Glomerular visceral epithelial cell (primary cell): ENCODE measurements at regions not wholly inside any gene's neighbourhood (a gene's known extent, or its start where the extent isn't known, plus 50 kb on each side); places are given as distances from the start of the nearest gene placed in this dataset.
A peak's percentile ranks its signal among the peaks of the same experiment; 100 is the strongest.

Experiments
- DNase-seq: peaks from one replicate; pipeline ENCODE4 v3.0.0-alpha.2; 2016; ENCODE audit errors: extremely low spot score

DNA sequence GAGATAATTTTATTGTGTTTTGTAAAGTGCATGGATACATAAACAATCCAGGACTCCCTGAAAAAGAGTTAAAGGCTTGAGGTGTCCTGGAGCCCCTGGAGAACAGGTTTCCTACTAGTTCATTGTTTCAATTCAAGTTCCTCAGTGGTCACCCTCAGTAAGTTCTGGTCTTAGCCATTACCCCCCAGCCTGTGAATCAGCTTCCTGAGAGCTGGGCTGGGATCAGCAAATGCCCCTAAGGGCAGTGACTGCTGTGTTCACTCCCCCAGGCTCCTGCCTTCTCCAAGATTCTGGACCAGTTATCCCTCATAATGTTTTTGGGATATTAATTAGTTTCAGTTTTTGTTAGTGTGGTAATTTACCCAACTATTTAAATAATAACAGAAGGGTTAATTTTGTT, 151.6 kb upstream of the PRSS58 start:
- DNase-seq: no peak

DNA sequence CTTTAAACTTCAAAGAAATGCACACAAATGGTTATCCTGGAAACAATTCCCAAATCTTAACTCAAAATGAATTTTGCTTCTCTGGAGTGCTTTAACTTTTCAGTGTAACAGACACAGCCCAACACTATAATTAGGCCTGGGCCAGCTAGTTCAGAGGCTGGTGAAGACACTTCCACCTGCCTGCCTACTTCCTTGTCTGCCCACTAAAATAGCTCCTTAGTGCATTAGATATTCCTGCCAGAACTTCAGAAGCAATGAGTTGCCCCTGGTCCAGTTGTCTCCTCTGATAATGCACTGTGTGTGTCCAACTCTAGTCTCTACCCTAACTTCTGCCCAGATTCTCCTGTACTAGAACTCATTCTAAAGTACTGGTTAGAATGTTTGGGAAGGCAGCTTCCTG, 150.9 kb upstream of the PRSS58 start:
- DNase-seq: no peak

DNA sequence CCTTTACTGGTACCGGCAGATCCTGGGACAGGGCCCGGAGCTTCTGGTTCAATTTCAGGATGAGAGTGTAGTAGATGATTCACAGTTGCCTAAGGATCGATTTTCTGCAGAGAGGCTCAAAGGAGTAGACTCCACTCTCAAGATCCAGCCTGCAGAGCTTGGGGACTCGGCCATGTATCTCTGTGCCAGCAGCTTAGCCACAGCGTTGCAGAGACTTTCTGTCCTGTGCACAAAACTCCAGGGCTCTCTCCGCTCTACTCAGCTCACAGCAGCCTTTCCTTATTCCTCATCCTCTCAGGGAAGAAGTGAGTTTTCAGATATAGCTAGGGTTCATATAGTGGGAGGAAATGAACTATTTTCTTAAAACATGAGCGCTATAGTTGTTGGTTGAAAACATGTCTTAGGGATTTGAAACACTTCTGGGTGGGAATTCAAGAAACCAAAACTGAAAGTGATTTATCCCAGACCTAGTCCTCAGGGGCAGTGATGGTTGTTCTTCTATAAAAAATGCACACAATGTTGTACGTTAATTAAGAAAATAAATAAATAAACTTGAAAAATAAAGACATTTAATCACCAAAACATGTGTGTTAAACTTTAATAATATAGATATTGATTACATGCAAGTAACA, 150.2 kb upstream of the PRSS58 start:
- no peak for DNase-seq

DNA sequence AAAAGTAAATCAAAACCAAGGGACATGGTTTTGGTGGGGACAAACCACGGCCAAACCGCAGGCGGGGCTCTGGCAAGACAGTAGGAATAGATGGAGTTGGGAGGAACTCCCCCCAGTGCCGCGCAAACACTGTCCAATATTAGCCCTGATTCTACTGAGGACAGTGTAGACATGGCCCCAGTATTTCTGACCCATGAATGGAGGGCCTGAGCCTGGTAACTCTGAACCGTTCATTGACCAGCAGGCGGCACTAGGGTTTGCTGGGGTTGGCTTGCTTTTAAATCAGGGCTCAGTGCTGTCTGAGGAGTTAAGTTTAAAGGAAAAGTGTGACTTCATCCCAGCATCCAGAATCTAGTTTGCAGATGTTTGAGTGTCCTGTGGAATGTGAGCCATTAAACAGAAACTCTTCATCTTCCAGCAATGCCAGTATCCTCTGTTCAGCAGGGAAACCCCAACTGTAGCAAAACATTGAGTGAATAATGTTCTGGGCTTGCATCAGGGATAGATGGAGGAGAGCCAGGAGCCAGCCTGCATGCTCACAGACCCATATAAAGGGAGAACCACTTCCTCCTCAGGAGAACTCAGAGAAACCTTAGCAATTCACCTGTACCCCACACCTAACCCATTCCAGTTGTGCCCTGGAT, 147.4 kb upstream of the PRSS58 start:
- DNase-seq: no peak

DNA sequence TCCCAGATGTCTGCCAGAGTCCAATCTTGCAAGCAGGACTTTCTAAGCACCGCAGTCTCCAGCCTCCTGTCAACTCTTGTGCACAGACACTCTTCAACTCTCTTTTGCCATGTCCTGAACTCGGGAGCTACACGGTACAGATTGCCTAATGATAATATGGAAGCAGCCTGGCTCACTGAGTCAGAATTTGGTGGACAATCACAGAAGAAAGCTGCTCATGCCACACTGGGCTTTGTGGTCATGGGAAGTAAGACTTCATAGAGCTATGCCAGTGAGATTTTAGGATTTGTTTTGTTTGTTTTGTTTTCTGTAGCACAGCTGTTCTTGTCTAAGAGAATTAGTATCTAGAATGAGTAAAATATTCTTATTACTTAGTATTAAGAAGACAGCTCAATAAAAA, 144.1 kb upstream of the PRSS58 start:
- no peak for DNase-seq

DNA sequence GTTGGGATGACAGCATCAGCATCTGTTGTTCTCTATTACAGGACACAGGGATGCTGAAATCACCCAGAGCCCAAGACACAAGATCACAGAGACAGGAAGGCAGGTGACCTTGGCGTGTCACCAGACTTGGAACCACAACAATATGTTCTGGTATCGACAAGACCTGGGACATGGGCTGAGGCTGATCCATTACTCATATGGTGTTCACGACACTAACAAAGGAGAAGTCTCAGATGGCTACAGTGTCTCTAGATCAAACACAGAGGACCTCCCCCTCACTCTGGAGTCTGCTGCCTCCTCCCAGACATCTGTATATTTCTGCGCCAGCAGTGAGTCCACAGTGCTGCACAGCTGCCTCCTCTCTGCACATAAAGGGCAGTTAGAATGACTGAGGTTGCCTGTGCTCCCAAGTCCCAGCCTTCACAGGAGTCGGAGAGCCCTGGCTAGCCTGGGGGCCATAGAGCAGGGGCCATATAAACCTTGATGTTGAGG, 142.2 kb upstream of the PRSS58 start:
- DNase-seq: no peak

DNA sequence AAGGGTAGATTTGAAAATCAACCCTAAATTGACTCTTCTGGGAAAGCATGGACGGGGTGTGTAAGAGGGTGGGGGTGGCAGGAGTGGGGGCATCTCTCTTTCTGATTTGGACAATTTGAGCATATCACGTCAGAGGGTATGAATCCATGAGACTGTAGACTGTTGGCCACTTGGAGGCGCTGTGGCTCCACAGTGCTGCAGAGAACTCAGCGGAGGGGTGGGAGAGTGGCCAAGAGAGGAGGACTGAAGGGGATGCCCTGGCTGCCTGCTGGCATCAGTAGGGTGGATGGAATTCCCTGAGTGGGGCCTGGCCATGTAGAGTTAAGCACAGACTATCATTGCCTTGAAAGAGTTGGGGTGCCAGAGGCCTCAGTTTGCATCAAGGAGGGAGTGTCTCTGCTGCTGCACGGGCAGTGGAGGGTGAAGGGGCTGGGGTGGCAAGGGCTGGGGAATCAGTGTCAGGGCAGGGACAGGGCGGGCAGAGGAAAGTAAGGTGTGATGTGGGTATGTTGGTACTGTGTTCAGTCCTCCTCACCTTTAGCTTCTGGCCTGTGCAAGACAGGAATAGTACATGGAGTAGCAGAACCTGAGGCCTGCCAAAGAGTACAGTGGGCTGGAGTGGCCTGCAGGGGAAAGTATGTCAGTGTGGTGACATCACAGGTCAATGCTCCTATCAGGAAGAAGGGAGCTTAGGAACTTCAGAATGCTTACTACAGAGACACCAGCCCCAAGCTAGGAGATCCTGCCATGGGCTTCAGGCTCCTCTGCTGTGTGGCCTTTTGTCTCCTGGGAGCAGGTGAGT, 133.5 kb upstream of the PRSS58 start:
- no peak for DNase-seq

DNA sequence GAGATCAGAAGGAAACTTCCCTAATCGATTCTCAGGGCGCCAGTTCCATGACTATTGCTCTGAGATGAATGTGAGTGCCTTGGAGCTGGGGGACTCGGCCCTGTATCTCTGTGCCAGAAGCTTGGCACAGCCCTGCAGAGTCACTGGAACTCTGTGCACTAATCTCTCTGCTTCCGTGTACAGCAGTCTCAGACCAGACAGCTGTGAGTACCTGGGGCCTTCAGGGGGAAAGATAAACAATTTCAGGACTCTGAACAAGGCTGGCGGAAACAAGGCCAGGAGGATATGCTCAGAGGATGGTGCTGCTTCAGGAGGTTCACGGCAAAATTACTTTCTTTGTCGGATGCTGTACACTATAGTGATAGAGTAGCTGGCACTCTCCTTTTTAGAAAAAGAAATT, 131.7 kb upstream of the PRSS58 start:
- DNase-seq: no peak

DNA sequence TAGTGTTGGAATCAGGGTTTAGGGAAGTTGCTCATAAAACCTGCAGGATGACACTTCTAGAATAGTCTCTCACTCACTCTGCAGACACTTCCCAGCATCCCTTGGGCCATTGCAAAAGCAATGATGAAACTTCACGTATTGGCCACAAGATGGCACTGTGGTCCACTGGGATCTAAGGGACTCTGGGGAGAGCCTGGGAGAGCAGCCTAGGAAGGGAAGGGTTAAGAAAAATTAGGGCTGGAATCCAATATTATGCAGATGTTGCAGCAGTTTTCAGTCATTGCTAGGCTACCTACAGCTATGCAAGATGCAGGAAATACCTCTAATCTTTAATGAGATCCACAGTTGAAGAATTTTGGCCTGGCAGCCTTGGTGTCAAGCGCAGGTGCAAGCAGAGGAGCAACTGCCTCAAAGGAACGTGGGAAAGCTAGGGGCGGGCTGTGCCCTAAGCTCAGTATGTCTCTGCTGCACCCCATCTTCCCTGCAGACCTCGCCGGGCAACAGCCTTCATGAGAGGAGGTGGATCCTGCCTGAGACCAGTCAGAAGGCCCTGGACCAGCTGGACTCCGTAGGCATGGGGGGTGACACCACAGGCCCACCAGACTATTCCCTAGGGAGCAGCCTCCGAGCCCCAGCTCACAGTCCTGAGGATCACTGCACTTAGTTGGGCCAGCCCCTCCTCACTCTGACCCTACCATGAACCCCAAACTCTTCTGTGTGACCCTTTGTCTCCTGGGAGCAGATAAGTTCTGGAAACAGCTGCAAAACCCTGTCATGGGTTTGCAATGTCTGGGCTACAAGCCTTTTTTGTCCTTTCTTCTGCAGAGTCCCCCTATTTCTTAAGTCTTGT, 127.9 kb upstream of the PRSS58 start:
- peak; percentile 68 for DNase-seq

DNA sequence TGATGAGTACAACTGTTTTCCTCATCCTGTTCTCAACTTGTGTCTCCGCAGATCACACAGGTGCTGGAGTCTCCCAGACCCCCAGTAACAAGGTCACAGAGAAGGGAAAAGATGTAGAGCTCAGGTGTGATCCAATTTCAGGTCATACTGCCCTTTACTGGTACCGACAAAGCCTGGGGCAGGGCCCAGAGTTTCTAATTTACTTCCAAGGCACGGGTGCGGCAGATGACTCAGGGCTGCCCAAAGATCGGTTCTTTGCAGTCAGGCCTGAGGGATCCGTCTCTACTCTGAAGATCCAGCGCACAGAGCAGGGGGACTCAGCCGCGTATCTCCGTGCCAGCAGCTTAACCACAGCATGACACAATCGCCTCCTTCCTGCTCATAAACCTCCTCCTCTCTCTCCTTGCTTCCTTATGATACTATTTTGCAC, 126.7 kb upstream of the PRSS58 start:
- peak; percentile 89 for DNase-seq

DNA sequence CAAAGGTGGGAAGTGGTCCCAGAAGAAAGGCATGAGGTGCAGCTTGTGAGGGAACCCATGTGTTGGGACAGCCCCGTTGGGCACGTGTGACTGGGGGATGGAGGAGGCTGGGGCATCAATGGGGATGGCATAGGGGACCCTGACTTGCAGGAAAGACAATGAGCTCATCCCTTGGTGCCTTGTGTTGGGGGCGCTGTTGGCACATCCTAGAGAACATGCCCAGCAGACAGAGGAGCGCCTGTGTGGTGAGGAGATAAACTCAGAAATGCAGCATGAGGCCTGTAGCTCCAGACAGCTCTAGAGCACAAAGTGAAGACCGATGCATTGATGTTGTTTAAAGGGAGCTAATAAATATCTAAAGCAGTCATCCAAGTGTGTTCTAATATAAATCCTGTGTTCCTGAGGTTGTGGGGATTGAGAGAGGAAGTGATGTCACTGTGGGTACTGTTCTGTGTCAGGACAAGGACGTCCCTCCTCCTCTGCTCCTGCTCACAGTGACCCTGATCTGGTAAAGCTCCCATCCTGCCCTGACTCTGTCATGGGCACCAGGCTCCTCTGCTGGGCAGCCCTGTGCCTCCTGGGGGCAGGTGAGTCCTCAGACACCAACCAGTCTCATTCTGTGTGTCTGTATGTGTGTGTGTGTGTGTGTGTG, 126.1 kb upstream of the PRSS58 start:
- peak; percentile 42 for DNase-seq

DNA sequence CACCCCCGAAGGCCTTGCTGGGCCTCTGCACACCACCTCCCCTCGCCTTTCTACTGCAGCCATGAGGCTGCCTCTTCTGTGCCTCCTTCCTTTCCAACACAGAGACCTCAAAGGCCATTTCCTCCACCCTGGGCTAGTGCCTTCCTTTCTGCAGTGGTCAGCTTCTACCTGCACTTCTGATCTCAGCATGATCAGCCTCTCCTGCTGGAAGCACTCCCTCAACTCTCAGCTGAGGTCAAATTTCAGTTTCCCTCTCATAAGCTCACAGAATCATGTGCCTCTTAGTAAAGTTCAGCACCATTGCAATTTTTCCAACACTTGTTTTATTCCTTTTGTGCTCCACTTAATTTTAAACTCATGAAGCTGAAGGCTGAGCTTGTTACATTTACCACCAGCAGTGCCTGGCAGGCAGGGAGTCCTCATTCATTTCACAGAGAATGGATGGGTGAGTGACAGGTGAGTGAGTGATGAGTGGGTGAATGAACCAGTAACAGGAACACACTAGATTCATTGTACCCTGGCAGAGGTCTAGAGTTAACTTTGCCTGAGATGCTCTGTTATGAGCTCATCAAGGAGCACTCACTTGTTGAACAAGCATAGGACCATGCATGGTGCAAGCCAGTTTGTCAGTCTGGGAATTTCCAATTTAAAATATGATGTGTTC, 124.0 kb upstream of the PRSS58 start:
- no peak for DNase-seq

DNA sequence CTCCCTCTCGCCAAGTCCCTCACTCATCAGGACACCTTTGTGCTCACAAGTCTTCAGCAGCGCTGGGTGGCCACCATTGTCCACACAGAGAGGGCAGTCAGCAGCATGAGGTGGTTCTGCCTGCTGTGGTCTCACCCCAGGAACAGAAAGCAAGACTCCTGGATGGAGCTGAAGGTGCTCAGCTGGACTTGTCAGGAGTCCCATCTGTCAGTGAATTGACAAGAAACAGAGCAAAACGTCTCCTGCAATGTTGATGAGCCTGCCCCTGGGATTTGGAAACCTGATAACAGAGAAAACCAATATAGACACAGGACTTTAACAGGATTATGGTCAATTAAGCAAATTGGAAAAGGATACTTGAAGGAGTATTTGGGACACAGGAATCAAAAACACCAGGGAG, 122.2 kb upstream of the PRSS58 start:
- DNase-seq: no peak

DNA sequence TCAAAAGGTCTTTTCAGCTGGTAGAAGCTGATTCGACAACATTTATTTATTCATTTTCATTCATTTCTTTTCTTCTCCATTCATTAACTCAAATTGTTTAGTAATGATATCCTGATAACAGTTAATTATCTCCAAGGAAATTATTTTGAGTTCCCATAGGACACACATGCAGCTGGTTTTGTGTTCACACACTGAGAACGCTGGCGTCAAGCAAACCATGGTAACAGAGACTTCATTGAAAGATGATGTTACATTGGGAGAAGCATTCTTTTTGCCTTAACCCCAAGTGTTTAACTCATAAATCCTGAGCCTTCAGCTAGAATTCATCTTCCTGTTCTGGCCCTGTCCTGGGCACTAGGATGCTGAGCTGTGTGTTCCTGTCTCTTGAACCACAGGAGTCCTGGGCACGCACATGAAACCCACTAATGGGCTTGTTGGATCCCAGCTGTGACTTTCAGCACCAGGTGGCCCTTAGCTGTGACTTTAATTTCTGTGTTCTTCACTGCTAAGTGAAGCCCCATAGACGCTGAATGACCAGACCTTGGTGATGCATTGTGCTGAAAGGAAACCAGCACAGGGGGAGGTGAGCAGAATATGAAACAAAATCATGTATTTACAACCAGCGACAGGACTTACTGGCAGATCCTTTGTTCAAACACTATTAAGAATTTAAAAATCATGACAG, 121.5 kb upstream of the PRSS58 start:
- DNase-seq: no peak

DNA sequence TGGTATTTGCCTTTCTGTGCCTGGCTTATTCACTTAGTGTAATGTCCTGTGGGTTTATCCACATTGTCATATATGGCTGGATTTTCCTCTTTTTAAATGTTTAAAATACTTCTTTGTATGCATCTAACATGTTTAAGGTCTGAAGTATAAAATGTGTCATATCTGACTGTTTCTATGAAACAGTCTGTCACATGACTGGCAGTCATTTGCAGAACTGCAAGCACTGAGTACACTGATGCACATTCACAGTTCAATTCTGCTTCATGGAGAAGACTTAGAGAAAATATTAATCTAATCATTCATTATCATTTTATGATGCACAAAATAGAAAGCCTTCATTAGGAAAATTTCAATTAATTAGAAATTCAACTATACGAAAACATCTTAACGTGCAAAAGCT, 119.7 kb upstream of the PRSS58 start:
- no peak for DNase-seq

DNA sequence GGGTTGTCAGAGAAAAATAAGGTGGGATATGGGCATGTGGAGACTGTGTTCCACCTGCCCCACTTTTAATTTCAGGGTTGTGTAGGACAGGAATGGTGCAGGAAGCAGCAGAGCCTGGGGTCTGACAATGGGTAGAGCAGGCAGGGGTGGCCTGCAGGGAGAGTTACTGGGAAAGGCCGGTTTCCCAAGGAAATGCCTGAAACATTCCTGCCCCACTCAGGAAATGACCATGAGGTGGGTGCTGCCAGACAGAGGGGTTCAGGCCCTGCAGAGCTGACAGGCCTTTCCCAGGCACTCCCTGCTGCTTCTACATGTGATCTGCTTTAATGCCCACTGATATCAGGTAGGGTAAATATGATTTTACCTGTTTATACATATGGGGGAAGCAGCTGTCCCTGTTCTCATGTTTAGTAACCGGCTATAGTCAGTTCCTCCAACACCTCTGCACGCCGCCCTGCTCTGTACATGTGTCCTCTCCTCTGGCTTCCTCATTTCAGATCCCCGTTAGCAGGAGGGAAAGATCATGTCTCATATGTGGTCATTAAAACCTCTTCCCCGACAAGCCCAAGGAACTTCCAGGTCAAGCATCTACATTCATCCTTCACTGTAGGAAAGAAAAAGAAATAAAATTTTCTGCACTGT, 118.6 kb upstream of the PRSS58 start:
- no peak for DNase-seq

DNA sequence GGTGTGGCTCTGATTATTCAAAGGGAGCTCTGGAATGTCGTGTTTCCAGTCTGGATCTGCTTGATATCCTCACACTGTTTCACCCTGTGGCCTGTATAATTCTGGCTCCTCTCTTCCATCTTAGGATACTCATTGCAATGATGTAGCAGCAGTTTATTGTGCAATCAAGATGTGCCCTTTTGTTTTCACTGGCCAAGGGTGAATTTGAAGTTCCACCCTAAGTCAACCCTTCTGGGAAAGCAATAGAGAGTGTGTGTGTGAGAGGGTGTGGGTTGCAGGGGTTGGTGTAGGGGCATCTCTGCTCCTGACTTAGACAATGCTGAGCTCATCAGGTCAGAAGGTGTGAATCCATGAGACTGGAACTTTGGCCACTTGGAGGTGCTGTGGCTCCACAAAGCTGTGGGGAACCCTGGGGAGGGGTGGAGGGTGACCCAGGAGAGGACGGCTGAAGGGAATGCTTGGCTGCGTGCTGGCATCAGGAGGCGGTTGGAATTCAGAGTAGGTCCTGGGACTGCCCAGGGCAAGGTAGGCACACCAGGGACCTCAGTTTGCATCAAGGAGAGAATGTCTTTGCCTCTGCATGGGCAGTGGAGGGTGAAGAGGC, 118.0 kb upstream of the PRSS58 start:
- DNase-seq: peak; percentile 68

DNA sequence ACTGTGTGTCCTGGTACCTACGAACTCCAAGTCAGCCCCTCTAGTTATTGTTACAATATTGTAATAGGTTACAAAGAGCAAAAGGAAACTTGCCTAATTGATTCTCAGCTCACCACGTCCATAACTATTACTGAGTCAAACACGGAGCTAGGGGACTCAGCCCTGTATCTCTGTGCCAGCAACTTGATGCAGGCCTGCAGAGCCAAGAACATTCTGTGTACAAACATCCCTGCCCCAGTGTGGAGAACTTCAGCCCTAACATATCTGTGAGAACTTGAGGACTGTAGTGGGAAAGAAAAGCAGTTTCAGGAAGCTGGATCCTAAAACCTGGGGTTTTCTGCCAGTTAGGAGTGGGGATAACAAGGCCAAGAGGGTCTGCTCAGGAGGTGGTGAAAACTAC, 114.9 kb upstream of the PRSS58 start:
- DNase-seq: no peak

DNA sequence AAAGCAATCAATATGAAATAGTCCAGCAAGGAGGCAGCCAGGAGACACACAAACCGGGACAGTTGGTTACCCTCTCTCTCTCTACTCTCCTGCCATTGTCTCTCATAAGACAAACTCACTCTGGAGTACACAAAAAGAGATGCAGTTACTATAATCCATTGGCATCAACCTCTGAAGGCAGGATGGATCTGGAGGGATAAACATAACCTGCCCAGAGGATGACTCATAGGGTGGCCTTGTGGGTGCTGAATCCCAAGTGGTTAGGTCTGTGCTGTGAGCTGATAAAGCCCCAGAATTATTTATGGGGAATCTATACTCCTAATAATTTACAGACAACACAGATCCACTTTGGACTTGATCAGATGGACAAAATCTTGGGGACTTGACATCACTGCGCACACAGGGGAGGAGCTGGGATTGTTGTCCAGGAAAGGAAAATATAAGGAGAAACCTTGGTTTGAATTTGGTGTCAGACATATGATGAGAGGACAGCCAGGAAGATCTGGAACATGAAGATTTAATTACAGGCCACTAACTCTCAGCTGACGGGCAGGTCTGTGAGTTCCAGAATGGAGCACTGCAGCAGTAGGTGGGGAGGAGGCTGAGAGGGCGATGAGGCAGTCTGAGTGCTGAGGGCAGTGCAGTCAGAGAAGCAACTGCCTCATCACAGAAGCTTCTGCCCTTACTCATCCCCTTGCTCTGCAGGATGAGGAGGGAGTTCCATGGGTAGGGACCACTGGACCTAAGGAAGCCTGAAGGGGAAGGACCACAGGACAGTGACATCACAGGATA, 113.9 kb upstream of the PRSS58 start:
- no peak for DNase-seq
